GM12878 (cell line): ENCODE measurements at regions not wholly inside any gene's neighbourhood (a gene's known extent, or its start where the extent isn't known, plus 50 kb on each side); places are given as distances from the start of the nearest gene placed in this dataset.

Source experiments
- ATAC-seq: fragments of 200-7000 bp; cut with Tn5 transposase; 3 replicates; pipeline ENCODE4 v1.9.1; 2020; ENCODE audit warnings: mild to moderate bottlenecking, moderate library complexity
- BruUV-seq: library from RNA; stranded (reverse); fragments of 400-500 nt; replicated peaks from 2 replicates; lab custom pipeline; 2021; lab: Mats Ljungman, UMichigan
- CTCF ChIA-PET: fragments of 300-600 bp; sonication (Branson Sonifier 250); formaldehyde crosslinking; extraction: SDS; loops from one replicate; lab custom pipeline; 2021; ENCODE audit warnings: inconsistent platforms; lab: Yijun Ruan, JAX
- POLR2A ChIA-PET: fragments of 350-600 bp; formaldehyde crosslinking; extraction: SDS; loops from one replicate; lab custom pipeline; 2021; ENCODE audit warnings: inconsistent platforms; lab: Charles Lee
- RAD21 ChIA-PET: fragments of 300-600 bp; sonication (Branson Sonifier 250); formaldehyde crosslinking; loops from one replicate; lab custom pipeline; 2023; ENCODE audit warnings: antibody characterized with exemption; ENCODE audit not compliant: unreplicated experiment; lab: Charles Lee
- SMC1A ChIA-PET: fragments of 300-600 bp; sonication (Branson Sonifier 250); formaldehyde crosslinking; loops from one replicate; lab custom pipeline; 2023; ENCODE audit not compliant: unreplicated experiment, uncharacterized antibody; lab: Charles Lee
- DNase-seq: peaks from one replicate; pipeline ENCODE4 v3.0.0-alpha.2; 2011; ENCODE audit warnings: low read depth, low spot score
- FAIRE-seq: peaks from 3 replicates; lab custom pipeline; 2011; peaks lifted over from hg19 to GRCh38; lab: Jason Lieb, UNC
- H2AFZ ChIP-seq: 2 replicates; pipeline ENCODE4 v1.6.0; 2011; ENCODE audit warnings: low read depth, low read length, control low read depth; ENCODE audit not compliant: control insufficient read depth
- H3K27ac ChIP-seq: 2 replicates; pipeline ENCODE4 v1.5.1; 2011; ENCODE audit warnings: control low read depth; ENCODE audit not compliant: control insufficient read depth, insufficient read depth
- H3K27me3 ChIP-seq, 2 experiments: replicated peaks in 1 of 2; 2 replicates each; pipeline versions ENCODE4 v1.6.0 to v1.6.1; 2011; ENCODE audit warnings: low read length in 1 of 2; ENCODE audit not compliant: control insufficient read depth in 2 of 2, insufficient read depth in 2 of 2
- H3K36me3 ChIP-seq, 2 experiments: 2 replicates each; pipeline ENCODE4 v1.5.1; 2011; ENCODE audit warnings: low read length in 1 of 2; ENCODE audit not compliant: control insufficient read depth in 2 of 2, insufficient read depth in 2 of 2
- H3K4me1 ChIP-seq: 2 replicates; pipeline ENCODE4 v1.6.1; 2011; ENCODE audit warnings: mild to moderate bottlenecking, low read length, moderate library complexity, mixed read lengths; ENCODE audit not compliant: control insufficient read depth, insufficient read depth
- H3K4me2 ChIP-seq: 2 replicates; pipeline ENCODE4 v1.6.0; 2011; ENCODE audit warnings: control low read depth; ENCODE audit not compliant: control insufficient read depth, insufficient read depth
- H3K4me3 ChIP-seq: fragments of 200-600 bp; sonication (generic); 2 replicates; pipeline ENCODE4 v1.5.1; 2016
- H3K79me2 ChIP-seq: 2 replicates; pipeline ENCODE4 v1.6.0; 2011; ENCODE audit warnings: low read length; ENCODE audit not compliant: control insufficient read depth, insufficient read depth
- H3K9ac ChIP-seq: 2 replicates; pipeline ENCODE4 v1.8.0; 2011; ENCODE audit warnings: low read length, control low read depth, mixed read lengths; ENCODE audit not compliant: control insufficient read depth, insufficient read depth
- H3K9me3 ChIP-seq: replicated peaks from 3 replicates; pipeline ENCODE4 v1.5.1; 2011; ENCODE audit warnings: mild to moderate bottlenecking, low read length; ENCODE audit not compliant: control insufficient read depth, insufficient read depth
- H4K20me1 ChIP-seq: 2 replicates; pipeline ENCODE4 v1.6.0; 2011; ENCODE audit not compliant: control insufficient read depth, insufficient read depth
- BCL3 ChIP-seq: IDR thresholded peaks from 2 replicates; pipeline ENCODE4 v1.6.1; 2011; ENCODE audit warnings: borderline replicate concordance, low read depth, mild to moderate bottlenecking, moderate library complexity, low read length; ENCODE audit not compliant: insufficient read depth, poor library complexity, severe bottlenecking
- HDGF ChIP-seq: fragments of 450-650 bp; IDR thresholded peaks from 2 replicates; pipeline ENCODE4 v1.6.1; 2016; ENCODE audit warnings: antibody characterized with exemption
- TCF12 ChIP-seq: IDR thresholded peaks from 2 replicates; pipeline ENCODE4 v1.6.1; 2011; ENCODE audit warnings: low read depth, mild to moderate bottlenecking, low read length
- TCF7 ChIP-seq: IDR thresholded peaks from 2 replicates; pipeline ENCODE4 v1.6.1; 2014; ENCODE audit warnings: antibody characterized with exemption, borderline replicate concordance
- ZNF274 ChIP-seq: IDR thresholded peaks from one replicate; pipeline ENCODE4 v1.8.0; 2011; ENCODE audit not compliant: insufficient read length, insufficient read depth
- ZNF592 ChIP-seq: fragments of 450-650 bp; IDR thresholded peaks from 2 replicates; pipeline ENCODE4 v1.6.1; 2017; ENCODE audit warnings: mild to moderate bottlenecking, moderate library complexity
- WGBS: methylation state at CpG from one replicate; pipeline ENCODE4 v1.1.6; 2016; ENCODE audit warnings: low lambda C conversion rate; ENCODE audit not compliant: insufficient replicate concordance, insufficient coverage; ENCODE audit errors: missing lambda C conversion rate; 5-methylcytosine and 5-hydroxymethylcytosine counted together
- in situ Hi-C: fragments of 300-500 bp; cut with MboI; formaldehyde crosslinking; loops from 9 replicates; pipeline ENCODE4 v1.14.3; 2018; ENCODE audit warnings: mixed read lengths
- intact Hi-C: fragments of 100-400 bp; cut with micrococcal nuclease; formaldehyde crosslinking; loops from one replicate; pipeline ENCODE4 v1.14.2; 2022; ENCODE audit not compliant: unreplicated experiment
- TF ChIP-seq, protein P1 (sequence below): fragments of 150-350 bp; IDR thresholded peaks from 2 replicates; pipeline ENCODE4 v1.6.1; 2014; ENCODE audit warnings: mild to moderate bottlenecking, low read depth, low read length

- Histone ChIP-seq H3K4me3 (no peak overlapping the region), H4K20me1 (no peaks in the 10 kb centered on the region), H3K9ac (no peak overlapping the region), H3K27ac (no peak overlapping the region), H3K4me2 (no peak overlapping the region), H3K36me3 (no peaks in the 10 kb centered on the region), H3K79me2 (no peaks in the 10 kb centered on the region), H2AFZ (no peak overlapping the region), H3K27me3 (peaks cover 0 to 2% of the 10 kb centered on the region in 2 experiments; a peak in 1 of 4 replicates), H3K4me1 (no peaks in the 10 kb centered on the region), H3K9me3 (no peaks in the 10 kb centered on the region)
- SMC1A ChIA-PET: interaction anchor here (0.7 to 1.0 kb wide), 3 partner anchors 12 to 302 kb away, joined by 3 to 5 read pairs (median 3); no protein-coding TSS in a partner anchor
- RAD21 ChIA-PET: no interaction called here
- in situ Hi-C loops: no loop called here
- ATAC-seq (no peak), DNase-seq (no peak), FAIRE-seq (no peak)
- POLR2A ChIA-PET: no interaction called here
- CTCF ChIA-PET: interaction anchor here (0.6 to 2.8 kb wide), 7 partner anchors 10 to 302 kb away, joined by 3 to 10 read pairs (median 5); no protein-coding TSS in a partner anchor
- 40% methylated on average over 9 of the region's 9 CpGs for WGBS
- intact Hi-C loops: loop anchor here (5.0 to 10.0 kb wide), 2 partner anchors 226 to 832 kb away; no protein-coding TSS in a partner anchor
- no peak for TF ChIP-seq ZNF274
- no TSS peak for BruUV-seq
Measured at GRCh38 chr5:79856456-79857055, 134.5 kb downstream of the MTX3 start.

DNA sequence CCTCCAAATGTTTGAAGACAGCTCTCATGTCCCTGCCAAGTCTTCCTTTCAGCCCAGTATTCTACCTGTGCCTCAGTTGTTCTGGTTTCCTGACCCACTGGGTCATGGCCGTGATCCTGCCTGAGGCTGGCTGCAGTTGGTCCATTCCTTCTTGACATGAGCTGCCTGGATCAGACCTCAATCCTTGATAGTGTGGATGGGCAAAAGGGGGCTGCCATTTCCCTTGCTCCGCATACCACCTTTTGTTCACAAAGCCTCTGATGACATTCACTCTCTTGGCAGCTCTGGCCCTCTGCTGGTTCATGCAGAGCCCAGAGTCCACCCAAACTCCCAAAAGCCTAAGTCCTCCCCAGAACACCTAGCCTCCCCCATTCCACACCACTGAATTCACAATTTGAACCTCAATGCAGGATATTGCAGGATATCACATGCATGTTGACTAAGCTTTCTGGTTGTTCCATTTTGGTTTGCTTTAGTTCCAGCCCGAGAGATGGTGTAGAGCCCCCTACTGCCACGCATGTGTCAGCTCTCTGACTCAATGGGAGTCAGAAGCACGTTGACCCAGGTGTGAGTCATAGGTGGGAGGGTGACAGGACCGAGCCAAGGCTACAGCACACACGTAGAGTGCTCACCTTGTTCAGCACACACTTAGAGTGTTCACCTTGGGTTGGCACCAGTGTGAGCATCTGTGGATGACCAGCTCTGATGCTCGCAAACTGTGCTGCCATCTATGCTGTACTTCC, 137.2 kb downstream of the MTX3 start:
- ATAC-seq (no peak), FAIRE-seq (no peak), DNase-seq (no peak)
- Histone ChIP-seq H2AFZ (no peak overlapping the region), H4K20me1 (no peaks in the 10 kb centered on the region), H3K4me1 (no peaks in the 10 kb centered on the region), H3K27ac (no peak overlapping the region), H3K36me3 (no peaks in the 10 kb centered on the region), H3K27me3 (peaks cover 0 to 2% of the 10 kb centered on the region in 2 experiments; a peak in 1 of 4 replicates), H3K9me3 (no peaks in the 10 kb centered on the region), H3K4me3 (no peak overlapping the region), H3K4me2 (no peak overlapping the region), H3K9ac (no peak overlapping the region), H3K79me2 (no peaks in the 10 kb centered on the region)
- ChIA-PET CTCF (interaction anchor here (0.6 to 1.4 kb wide), 5 partner anchors 12 to 1183 kb away, joined by 3 to 4 read pairs (median 3); no protein-coding TSS in a partner anchor), POLR2A (no interaction called here), SMC1A (interaction anchor here (1.6 kb wide), 1 partner anchor 135 kb away, joined by 3 read pairs; no protein-coding TSS in a partner anchor), RAD21 (interaction anchor here (0.5 kb wide), 1 partner anchor 285 kb away, joined by 3 read pairs; no protein-coding TSS in a partner anchor)
- BruUV-seq: no TSS peak
- WGBS: 12% methylated on average over 8 of the region's 8 CpGs
- in situ Hi-C loops (loop anchor here (5.0 kb wide), 1 partner anchor 302 kb away; no protein-coding TSS in a partner anchor), intact Hi-C loops (loop anchor here (10.0 kb wide), 1 partner anchor 829 kb away; no protein-coding TSS in a partner anchor)
- TF ChIP-seq ZNF592 (no peak), HDGF (no peak), TCF7 (no peak), TCF12 (no peak), BCL3 (peak; percentile 34)
- TF ChIP-seq, protein P1, sequence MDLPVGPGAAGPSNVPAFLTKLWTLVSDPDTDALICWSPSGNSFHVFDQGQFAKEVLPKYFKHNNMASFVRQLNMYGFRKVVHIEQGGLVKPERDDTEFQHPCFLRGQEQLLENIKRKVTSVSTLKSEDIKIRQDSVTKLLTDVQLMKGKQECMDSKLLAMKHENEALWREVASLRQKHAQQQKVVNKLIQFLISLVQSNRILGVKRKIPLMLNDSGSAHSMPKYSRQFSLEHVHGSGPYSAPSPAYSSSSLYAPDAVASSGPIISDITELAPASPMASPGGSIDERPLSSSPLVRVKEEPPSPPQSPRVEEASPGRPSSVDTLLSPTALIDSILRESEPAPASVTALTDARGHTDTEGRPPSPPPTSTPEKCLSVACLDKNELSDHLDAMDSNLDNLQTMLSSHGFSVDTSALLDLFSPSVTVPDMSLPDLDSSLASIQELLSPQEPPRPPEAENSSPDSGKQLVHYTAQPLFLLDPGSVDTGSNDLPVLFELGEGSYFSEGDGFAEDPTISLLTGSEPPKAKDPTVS: no peak
